ENCODE measurements at regions not wholly inside any gene's neighbourhood (a gene's known extent, or its start where the extent isn't known, plus 50 kb on each side); places are given as distances from the start of the nearest gene placed in this dataset.

DNA sequence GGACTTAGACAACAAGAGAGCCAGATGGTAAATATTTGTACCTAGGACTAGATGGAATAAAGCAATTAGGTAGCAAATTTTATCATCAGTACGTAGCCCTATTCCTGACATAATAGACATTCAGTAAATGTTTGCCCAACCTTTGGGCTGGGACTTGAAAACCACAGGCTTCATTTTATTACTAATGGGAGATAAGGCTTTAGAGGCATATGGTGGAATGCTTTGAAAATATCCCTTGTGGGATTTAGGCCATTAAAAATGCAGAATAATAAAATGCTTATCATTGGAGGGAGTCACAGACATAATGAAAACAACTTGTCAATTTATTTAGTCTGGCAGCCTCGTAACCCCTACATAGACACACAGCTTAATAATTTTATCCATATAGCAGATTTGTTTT is 296.1 kb upstream of the SPAG17 start:
- TF ChIP-seq, protein P1, sequence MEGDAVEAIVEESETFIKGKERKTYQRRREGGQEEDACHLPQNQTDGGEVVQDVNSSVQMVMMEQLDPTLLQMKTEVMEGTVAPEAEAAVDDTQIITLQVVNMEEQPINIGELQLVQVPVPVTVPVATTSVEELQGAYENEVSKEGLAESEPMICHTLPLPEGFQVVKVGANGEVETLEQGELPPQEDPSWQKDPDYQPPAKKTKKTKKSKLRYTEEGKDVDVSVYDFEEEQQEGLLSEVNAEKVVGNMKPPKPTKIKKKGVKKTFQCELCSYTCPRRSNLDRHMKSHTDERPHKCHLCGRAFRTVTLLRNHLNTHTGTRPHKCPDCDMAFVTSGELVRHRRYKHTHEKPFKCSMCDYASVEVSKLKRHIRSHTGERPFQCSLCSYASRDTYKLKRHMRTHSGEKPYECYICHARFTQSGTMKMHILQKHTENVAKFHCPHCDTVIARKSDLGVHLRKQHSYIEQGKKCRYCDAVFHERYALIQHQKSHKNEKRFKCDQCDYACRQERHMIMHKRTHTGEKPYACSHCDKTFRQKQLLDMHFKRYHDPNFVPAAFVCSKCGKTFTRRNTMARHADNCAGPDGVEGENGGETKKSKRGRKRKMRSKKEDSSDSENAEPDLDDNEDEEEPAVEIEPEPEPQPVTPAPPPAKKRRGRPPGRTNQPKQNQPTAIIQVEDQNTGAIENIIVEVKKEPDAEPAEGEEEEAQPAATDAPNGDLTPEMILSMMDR (IDR thresholded peaks at IDR 0.05) = no peak
- TF ChIP-seq POLR2A (IDR thresholded peaks at IDR 0.05) = no peak

Measured in lower leg skin (tissue), 3 donors.